ENCODE measurements at regions not wholly inside any gene's neighbourhood (a gene's known extent, or its start where the extent isn't known, plus 50 kb on each side); places are given as distances from the start of the nearest gene placed in this dataset.

- H3K4me1 ChIP-seq = peaks cover 49% of the 10 kb centered on the region
- no peak for TF ChIP-seq CTCF (IDR thresholded peaks at IDR 0.05; ENCODE audit: insufficient read depth in 1 of 2, low read depth in 1 of 2, low read length in 1 of 2, severe bottlenecking in 1 of 2, unreplicated experiment in 1 of 2)
- no peak for DNase-seq
- H3K27me3 ChIP-seq (replicated peaks; ENCODE audit: control insufficient read depth, insufficient read depth, low read length) = no peaks in the 10 kb centered on the region
- Mint-ChIP-seq H3K4me3 (ENCODE audit: unreplicated experiment) (no peak overlapping the region), H3K27ac (ENCODE audit: unreplicated experiment) (peak overlapping the region; percentile 43), H3K9me3 (ENCODE audit: unreplicated experiment) (peaks cover 37% of the 10 kb centered on the region), H3K4me1 (ENCODE audit: low read depth, unreplicated experiment) (peaks cover 36% of the 10 kb centered on the region), H3K27me3 (ENCODE audit: insufficient read depth, unreplicated experiment) (no peaks in the 10 kb centered on the region), H3K36me3 (ENCODE audit: insufficient read depth, unreplicated experiment) (peaks cover 6% of the 10 kb centered on the region)
- no peaks in the 10 kb centered on the region for H3K9me3 ChIP-seq
- ChIA-PET CTCF (no interaction called here), POLR2A (interaction anchor here (0.5 kb wide), 1 partner anchor 550 kb away, joined by 4 read pairs; no protein-coding TSS in a partner anchor)
- H3K4me3 ChIP-seq (ENCODE audit: low read depth, low read length) = no peak overlapping the region
- no TSS peak for BruUV-seq (replicated peaks)
- H3K36me3 ChIP-seq (ENCODE audit: control insufficient read depth, insufficient read depth, low read length) = no peaks in the 10 kb centered on the region; the same call in 1 of the 2 replicates
- intact Hi-C loops (cut with micrococcal nuclease; ENCODE audit: unreplicated experiment) = no loop called here
Observed at GRCh38 chr13:107117327-107118012, 549.5 kb upstream of the ARGLU1 start.

GRCh38 chr13:107113387-107113786, 545.5 kb upstream of the ARGLU1 start:
- H3K36me3 ChIP-seq (ENCODE audit: control insufficient read depth, insufficient read depth, low read length) = no peaks in the 10 kb centered on the region; the same call in 1 of the 2 replicates
- ChIA-PET CTCF (no interaction called here), POLR2A (no interaction called here)
- Mint-ChIP-seq H3K4me3 (ENCODE audit: unreplicated experiment) (no peak overlapping the region), H3K4me1 (ENCODE audit: low read depth, unreplicated experiment) (peaks cover 16% of the 10 kb centered on the region), H3K27ac (ENCODE audit: unreplicated experiment) (no peak overlapping the region), H3K36me3 (ENCODE audit: insufficient read depth, unreplicated experiment) (peaks cover 6% of the 10 kb centered on the region), H3K27me3 (ENCODE audit: insufficient read depth, unreplicated experiment) (no peaks in the 10 kb centered on the region), H3K9me3 (ENCODE audit: unreplicated experiment) (peaks cover 74% of the 10 kb centered on the region)
- intact Hi-C loops (cut with micrococcal nuclease; ENCODE audit: unreplicated experiment) = no loop called here
- no TSS peak for BruUV-seq (replicated peaks)
- H3K27me3 ChIP-seq (replicated peaks; ENCODE audit: control insufficient read depth, insufficient read depth, low read length) = no peaks in the 10 kb centered on the region
- H3K4me3 ChIP-seq (ENCODE audit: low read depth, low read length) = no peak overlapping the region
- peaks cover 12% of the 10 kb centered on the region; the same call in 1 of the 2 replicates for H3K9me3 ChIP-seq
- peaks cover 8% of the 10 kb centered on the region for H3K4me1 ChIP-seq
- DNase-seq = no peak
- no peak for TF ChIP-seq CTCF (IDR thresholded peaks at IDR 0.05; ENCODE audit: insufficient read depth in 1 of 2, low read depth in 1 of 2, low read length in 1 of 2, severe bottlenecking in 1 of 2, unreplicated experiment in 1 of 2)

GRCh38 chr13:107111248-107111647, 543.3 kb upstream of the ARGLU1 start:
- H3K4me1 Mint-ChIP-seq (ENCODE audit: low read depth, unreplicated experiment) = peaks cover 2% of the 10 kb centered on the region
- peaks cover 69% of the 10 kb centered on the region for H3K9me3 Mint-ChIP-seq (ENCODE audit: unreplicated experiment)

More at GRCh38 chr13:107111248-107111647, 543.3 kb upstream of the ARGLU1 start:
- no peak overlapping the region for H3K4me3 Mint-ChIP-seq (ENCODE audit: unreplicated experiment)
- ChIA-PET CTCF (no interaction called here), POLR2A (no interaction called here)
- no TSS peak for BruUV-seq (replicated peaks)
- H3K27me3 Mint-ChIP-seq (ENCODE audit: insufficient read depth, unreplicated experiment) = no peaks in the 10 kb centered on the region
- peaks cover 6% of the 10 kb centered on the region for H3K36me3 Mint-ChIP-seq (ENCODE audit: insufficient read depth, unreplicated experiment)
- intact Hi-C loops (cut with micrococcal nuclease; ENCODE audit: unreplicated experiment) = no loop called here
- Histone ChIP-seq H3K9me3 (peaks cover 12% of the 10 kb centered on the region; the same call in 1 of the 2 replicates), H3K27me3 (replicated peaks; ENCODE audit: control insufficient read depth, insufficient read depth, low read length) (no peaks in the 10 kb centered on the region), H3K4me1 (no peaks in the 10 kb centered on the region), H3K4me3 (ENCODE audit: low read depth, low read length) (no peak overlapping the region), H3K36me3 (ENCODE audit: control insufficient read depth, insufficient read depth, low read length) (no peaks in the 10 kb centered on the region)
- TF ChIP-seq CTCF (IDR thresholded peaks at IDR 0.05; ENCODE audit: insufficient read depth in 1 of 2, low read depth in 1 of 2, low read length in 1 of 2, severe bottlenecking in 1 of 2, unreplicated experiment in 1 of 2) = no peak
- H3K27ac Mint-ChIP-seq (ENCODE audit: unreplicated experiment) = no peak overlapping the region
- no peak for DNase-seq
